ENCODE measurements at regions not wholly inside any gene's neighbourhood (a gene's known extent, or its start where the extent isn't known, plus 50 kb on each side); places are given as distances from the start of the nearest gene placed in this dataset.

- TF ChIP-seq ZNF462 (CRISPR knock-in tag; IDR thresholded peaks at IDR 0.05) (no peak), REST (IDR thresholded peaks at IDR 0.05; ENCODE audit: unreplicated experiment) (no peak), EZH2phosphoT487 (IDR thresholded peaks at IDR 0.05; ENCODE audit: unreplicated experiment) (no peak)
Measured at GRCh38 chr17:34716291-34716690, 136.9 kb downstream of the TMEM132E start (continued).

- Histone ChIP-seq H3K4me1 (ENCODE audit: insufficient read depth) (no peaks in the 10 kb centered on the region; the same call in 1 of the 2 replicates), H3K79me2 (replicated peaks; ENCODE audit: insufficient read depth) (no peaks in the 10 kb centered on the region), H2AFZ (no peak overlapping the region), H3F3A (replicated peaks; ENCODE audit: low read depth) (no peaks in the 10 kb centered on the region), H4K20me1 (replicated peaks; ENCODE audit: insufficient read depth) (no peaks in the 10 kb centered on the region), H3K27ac (ENCODE audit: low read depth) (no peak overlapping the region), H3K4me3 (no peak overlapping the region), H3K27me3 (ENCODE audit: insufficient read depth) (no peaks in the 10 kb centered on the region), H3K9me2 (ENCODE audit: insufficient read depth) (no peaks in the 10 kb centered on the region), H3K36me3 (ENCODE audit: insufficient read depth) (no peaks in the 10 kb centered on the region), H3K4me2 (no peak overlapping the region)
- no peak overlapping the region for H3K4me3 Mint-ChIP-seq
- peaks cover 4% of the 10 kb centered on the region; the same call in 1 of the 3 replicates for H3K4me1 Mint-ChIP-seq
- H3K36me3 Mint-ChIP-seq (ENCODE audit: low read depth) = no peaks in the 10 kb centered on the region
- H3K27me3 Mint-ChIP-seq (ENCODE audit: insufficient read depth, low read depth, poor library complexity) = peaks cover 11% of the 10 kb centered on the region
- ATAC-seq (no peak), DNase-seq (ENCODE audit: low spot score) (no peak)
- no peaks in the 10 kb centered on the region; the same call in 2 of the 3 replicates for H3K9me3 Mint-ChIP-seq
- no peak overlapping the region for H3K27ac Mint-ChIP-seq
- TF ChIP-seq ZNF114 (CRISPR knock-in tag; IDR thresholded peaks at IDR 0.05) (no peak), ZNF462 (CRISPR knock-in tag; IDR thresholded peaks at IDR 0.05) (no peak), CREB1 (CRISPR knock-in tag; IDR thresholded peaks at IDR 0.05; ENCODE audit: low read depth) (no peak), POLR2AphosphoS5 (IDR thresholded peaks at IDR 0.05; ENCODE audit: low read depth) (no peak)
Measured at GRCh38 chr17:34715504-34715903, 136.1 kb downstream of the TMEM132E start.
